ENCODE measurements at regions not wholly inside any gene's neighbourhood (a gene's known extent, or its start where the extent isn't known, plus 50 kb on each side); places are given as distances from the start of the nearest gene placed in this dataset.

DNA sequence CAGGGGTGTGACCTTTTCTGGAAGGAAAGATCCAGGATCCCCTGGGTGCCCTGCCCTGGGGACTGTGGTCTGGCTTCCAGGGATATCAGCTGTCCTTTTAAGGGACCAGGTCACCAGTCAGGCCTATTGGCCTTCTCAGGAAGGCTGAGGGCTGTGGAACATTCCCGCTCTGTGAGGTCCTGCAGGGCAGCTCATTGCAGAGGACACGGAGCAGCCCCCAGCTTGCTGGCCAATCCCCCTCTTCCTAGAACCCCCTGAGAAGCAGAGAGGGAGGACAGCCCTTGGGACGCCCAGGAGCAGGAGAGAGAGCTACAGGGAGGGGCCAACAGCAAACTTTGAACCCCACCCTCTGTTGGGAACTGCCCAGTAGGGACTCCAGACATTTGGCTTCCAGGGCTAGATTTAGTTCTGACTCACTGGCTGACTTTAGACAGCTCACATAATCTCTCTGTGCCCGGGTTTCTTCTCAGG is 67.9 kb upstream of the COL13A1 start:
- Histone ChIP-seq H3K4me1 (peaks cover under 1% of the 10 kb centered on the region), H3K9me3 (no peaks in the 10 kb centered on the region), H3K27ac (peak overlapping the region; percentile 17), H3K27me3 (no peaks in the 10 kb centered on the region), H3K4me3 (no peak overlapping the region), H3K36me3 (no peaks in the 10 kb centered on the region)
- intact Hi-C loops (cut with DNase I) = no loop called here
- TF ChIP-seq, protein P1, sequence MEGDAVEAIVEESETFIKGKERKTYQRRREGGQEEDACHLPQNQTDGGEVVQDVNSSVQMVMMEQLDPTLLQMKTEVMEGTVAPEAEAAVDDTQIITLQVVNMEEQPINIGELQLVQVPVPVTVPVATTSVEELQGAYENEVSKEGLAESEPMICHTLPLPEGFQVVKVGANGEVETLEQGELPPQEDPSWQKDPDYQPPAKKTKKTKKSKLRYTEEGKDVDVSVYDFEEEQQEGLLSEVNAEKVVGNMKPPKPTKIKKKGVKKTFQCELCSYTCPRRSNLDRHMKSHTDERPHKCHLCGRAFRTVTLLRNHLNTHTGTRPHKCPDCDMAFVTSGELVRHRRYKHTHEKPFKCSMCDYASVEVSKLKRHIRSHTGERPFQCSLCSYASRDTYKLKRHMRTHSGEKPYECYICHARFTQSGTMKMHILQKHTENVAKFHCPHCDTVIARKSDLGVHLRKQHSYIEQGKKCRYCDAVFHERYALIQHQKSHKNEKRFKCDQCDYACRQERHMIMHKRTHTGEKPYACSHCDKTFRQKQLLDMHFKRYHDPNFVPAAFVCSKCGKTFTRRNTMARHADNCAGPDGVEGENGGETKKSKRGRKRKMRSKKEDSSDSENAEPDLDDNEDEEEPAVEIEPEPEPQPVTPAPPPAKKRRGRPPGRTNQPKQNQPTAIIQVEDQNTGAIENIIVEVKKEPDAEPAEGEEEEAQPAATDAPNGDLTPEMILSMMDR (IDR thresholded peaks at IDR 0.05) = no peak
- ATAC-seq (no peak), DNase-seq (no peak)

DNA sequence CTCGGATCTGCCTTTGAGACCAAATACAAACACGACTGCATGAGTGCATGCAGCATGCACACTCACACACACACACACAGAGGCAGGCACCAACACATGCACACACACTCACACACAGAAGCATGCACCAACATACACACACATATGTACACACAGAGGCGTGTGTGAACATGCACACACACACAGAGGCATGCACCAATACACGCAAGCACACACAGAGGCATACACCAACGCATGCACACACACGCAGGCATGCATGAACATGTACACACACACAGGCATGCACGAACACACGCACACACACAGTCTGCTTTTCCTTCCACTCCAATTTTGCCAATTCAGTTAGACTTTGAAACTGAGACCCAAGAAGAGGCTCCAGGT is 67.3 kb upstream of the COL13A1 start:
- Histone ChIP-seq H3K36me3 (no peaks in the 10 kb centered on the region), H3K4me1 (no peaks in the 10 kb centered on the region), H3K4me3 (no peak overlapping the region), H3K27ac (no peak overlapping the region), H3K27me3 (no peaks in the 10 kb centered on the region), H3K9me3 (no peaks in the 10 kb centered on the region)
- TF ChIP-seq, protein P1 (IDR thresholded peaks at IDR 0.05) = no peak
- intact Hi-C loops (cut with DNase I) = no loop called here
- ATAC-seq = no peak
- no peak for DNase-seq

DNA sequence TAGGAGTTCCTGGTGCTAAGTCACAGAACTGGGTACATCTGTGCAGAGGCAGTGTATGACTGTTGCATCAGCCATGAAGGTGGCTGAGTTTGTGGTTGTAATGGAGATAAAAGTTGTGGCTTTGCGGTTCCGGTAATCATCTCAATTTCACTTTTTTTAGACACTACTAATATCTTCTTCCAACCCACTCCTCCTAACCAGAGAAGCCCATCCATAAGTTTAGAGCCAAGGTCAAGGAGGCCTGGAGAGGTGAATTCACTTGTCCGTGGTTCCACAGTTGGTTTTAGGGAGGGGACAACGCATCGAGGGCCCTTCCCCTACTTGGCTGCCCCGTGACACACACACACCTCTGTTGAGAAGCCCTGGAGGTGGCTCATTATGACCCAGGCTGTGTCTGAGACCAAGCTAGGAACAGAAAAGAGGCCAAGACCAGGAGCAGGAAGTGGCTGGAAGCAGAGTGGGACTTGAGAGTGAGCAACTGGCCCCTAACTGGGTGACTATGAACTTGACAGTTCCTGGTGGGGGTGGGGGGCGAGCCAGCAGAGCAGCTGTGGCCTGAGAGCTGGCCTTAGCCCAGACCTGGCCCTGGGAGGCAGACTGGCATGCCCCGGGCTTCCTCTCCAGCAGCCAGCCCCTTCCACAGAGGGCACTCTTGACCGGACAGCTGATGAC is 66.8 kb upstream of the COL13A1 start:
- Histone ChIP-seq H3K27ac (no peak overlapping the region), H3K9me3 (no peaks in the 10 kb centered on the region), H3K36me3 (no peaks in the 10 kb centered on the region), H3K4me1 (no peaks in the 10 kb centered on the region), H3K27me3 (no peaks in the 10 kb centered on the region), H3K4me3 (no peak overlapping the region)
- intact Hi-C loops (cut with DNase I) = no loop called here
- TF ChIP-seq, protein P1 (IDR thresholded peaks at IDR 0.05) = no peak
- ATAC-seq (no peak), DNase-seq (no peak)

DNA sequence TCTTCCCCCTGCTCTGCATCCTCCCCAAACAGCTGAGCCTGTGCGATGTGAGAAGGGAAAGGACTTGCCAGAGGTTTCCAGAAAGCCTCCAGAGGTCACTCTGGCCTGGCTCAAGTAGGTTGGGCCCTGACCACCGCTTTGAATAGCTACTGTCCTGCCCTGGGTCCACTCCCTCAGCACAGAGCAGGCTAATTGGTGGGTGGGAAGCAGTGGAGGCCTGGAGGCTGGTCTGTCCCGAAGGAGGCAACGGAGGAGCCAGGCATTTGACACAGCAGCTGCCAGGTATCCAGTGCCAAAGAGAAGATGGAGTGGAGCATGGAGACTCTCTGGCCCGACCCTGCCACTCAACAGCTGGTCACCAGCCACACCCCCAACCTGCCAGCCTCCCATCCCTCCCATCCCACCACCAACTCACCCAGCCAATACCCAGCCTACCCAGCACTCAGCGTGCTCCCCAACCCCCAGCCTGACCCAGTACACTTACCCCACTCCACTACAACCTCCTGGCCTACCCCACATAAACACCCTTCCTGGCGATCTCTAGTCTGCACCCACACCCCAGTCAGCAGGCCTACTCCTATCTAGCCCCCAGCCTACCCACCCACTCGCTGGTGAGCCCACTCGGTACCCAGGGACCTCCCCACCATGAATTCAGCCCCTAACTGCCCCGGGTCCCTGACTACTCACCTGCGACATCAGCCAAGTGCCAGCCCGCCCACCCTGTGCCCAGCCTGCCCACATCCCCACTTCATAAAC is 64.6 kb upstream of the COL13A1 start:
- Histone ChIP-seq H3K27ac (no peak overlapping the region), H3K9me3 (no peaks in the 10 kb centered on the region), H3K4me3 (no peak overlapping the region), H3K4me1 (no peaks in the 10 kb centered on the region), H3K36me3 (no peaks in the 10 kb centered on the region), H3K27me3 (no peaks in the 10 kb centered on the region)
- TF ChIP-seq, protein P1 (IDR thresholded peaks at IDR 0.05) = no peak
- intact Hi-C loops (cut with DNase I) = no loop called here
- ATAC-seq (no peak), DNase-seq (no peak)

DNA sequence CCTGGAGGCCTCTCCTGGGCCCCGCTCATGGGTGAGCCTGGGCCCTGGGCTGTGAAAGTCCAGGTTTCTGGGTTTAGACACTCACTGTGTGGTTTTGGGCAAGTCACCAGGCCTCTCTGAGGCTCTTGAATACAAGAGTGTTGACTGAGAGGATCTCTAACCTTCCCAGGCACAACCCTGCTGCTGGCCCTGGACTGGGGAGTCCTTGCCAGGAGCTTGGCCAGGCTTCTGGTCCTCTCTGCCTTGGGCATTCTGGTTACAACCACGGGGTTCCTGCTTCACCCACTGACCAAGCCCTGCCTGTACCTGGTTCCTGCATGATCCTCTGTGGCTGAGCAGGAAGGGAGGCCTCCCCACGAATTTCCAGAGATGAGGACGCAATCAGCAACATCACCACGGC is 63.6 kb upstream of the COL13A1 start:
- no peaks in the 10 kb centered on the region for H3K27me3 ChIP-seq
- TF ChIP-seq, protein P1 (IDR thresholded peaks at IDR 0.05) = no peak
- ATAC-seq (no peak), DNase-seq (no peak)
- H3K4me3 ChIP-seq = no peak overlapping the region
- intact Hi-C loops (cut with DNase I) = no loop called here
- no peaks in the 10 kb centered on the region for H3K9me3 ChIP-seq
- H3K27ac ChIP-seq = no peak overlapping the region
- no peaks in the 10 kb centered on the region for H3K36me3 ChIP-seq
- H3K4me1 ChIP-seq = no peaks in the 10 kb centered on the region
